HL-60/S4 (cell line): ENCODE measurements at regions not wholly inside any gene's neighbourhood (a gene's known extent, or its start where the extent isn't known, plus 50 kb on each side); places are given as distances from the start of the nearest gene placed in this dataset.
"Not testable (repeated sequence)": the region's sequence is repeated elsewhere in the genome, so short reads cannot be mapped to it uniquely, and the experiment has no call there.

Experiments used
- in situ Hi-C: fragments of 300-500 bp; cut with MboI; formaldehyde crosslinking; loops from 2 replicates; pipeline ENCODE4 v1.14.3; 2022; ENCODE audit warnings: low sequenced_read_pairs

- in situ Hi-C loops: no loop called here
These were observed 549.4 kb downstream of the LRRC70 start for GRCh38 chr5:63128018-63128417.

- in situ Hi-C loops: no loop called here
These were observed 548.4 kb downstream of the LRRC70 start for GRCh38 chr5:63127054-63127453.

- in situ Hi-C loops: no loop called here
These were observed 547.2 kb downstream of the LRRC70 start for GRCh38 chr5:63125862-63126261.

- in situ Hi-C loops: no loop called here
These were observed 546.8 kb downstream of the LRRC70 start for GRCh38 chr5:63125392-63125791.

- in situ Hi-C loops: no loop called here
These were observed 545.6 kb downstream of the LRRC70 start for GRCh38 chr5:63124266-63124665.

GRCh38 chr5:63121471-63121870, 542.9 kb downstream of the LRRC70 start:
- in situ Hi-C loops: no loop called here

- in situ Hi-C loops: no loop called here
These were observed 539.6 kb downstream of the LRRC70 start for GRCh38 chr5:63118221-63118620.

GRCh38 chr5:63111891-63112290, 533.3 kb downstream of the LRRC70 start:
- in situ Hi-C loops: no loop called here

GRCh38 chr5:63101870-63102269, 523.3 kb downstream of the LRRC70 start:
- in situ Hi-C loops: no loop called here

GRCh38 chr5:63097286-63097685, 518.7 kb downstream of the LRRC70 start:
- in situ Hi-C loops: no loop called here

- in situ Hi-C loops: no loop called here
These were observed 516.1 kb downstream of the LRRC70 start for GRCh38 chr5:63094730-63095129.

- in situ Hi-C loops: no loop called here
These were observed 510.5 kb downstream of the LRRC70 start for GRCh38 chr5:63089147-63089546.

- in situ Hi-C loops: no loop called here
These were observed 506.9 kb downstream of the LRRC70 start for GRCh38 chr5:63085561-63085960.

- in situ Hi-C loops: not testable (repeated sequence)
These were observed 505.1 kb downstream of the LRRC70 start for GRCh38 chr5:63083689-63084088.

GRCh38 chr5:63081402-63081801, 502.8 kb downstream of the LRRC70 start:
- in situ Hi-C loops: no loop called here

GRCh38 chr5:63070001-63070400, 491.4 kb downstream of the LRRC70 start:
- in situ Hi-C loops: no loop called here

GRCh38 chr5:63055421-63055820, 476.8 kb downstream of the LRRC70 start:
- in situ Hi-C loops: no loop called here

GRCh38 chr5:63053019-63053638, 474.5 kb downstream of the LRRC70 start:
- in situ Hi-C loops: no loop called here

GRCh38 chr5:63050916-63051315, 472.3 kb downstream of the LRRC70 start:
- in situ Hi-C loops: no loop called here

GRCh38 chr5:63049935-63050334, 471.3 kb downstream of the LRRC70 start:
- in situ Hi-C loops: no loop called here

- in situ Hi-C loops: no loop called here
These were observed 465.2 kb downstream of the LRRC70 start for GRCh38 chr5:63043792-63044191.

- in situ Hi-C loops: no loop called here
These were observed 453.7 kb downstream of the LRRC70 start for GRCh38 chr5:63032343-63032742.

GRCh38 chr5:63029891-63030290, 451.3 kb downstream of the LRRC70 start:
- in situ Hi-C loops: no loop called here
